Panc1 (cell line): ENCODE measurements at regions not wholly inside any gene's neighbourhood (a gene's known extent, or its start where the extent isn't known, plus 50 kb on each side); places are given as distances from the start of the nearest gene placed in this dataset.

ENCODE experiments used
- ATAC-seq: fragments of 200-7000 bp; cut with Tn5 transposase; 2 replicates; pipeline ENCODE4 v1.9.1; 2020; ENCODE audit warnings: mild to moderate bottlenecking, moderate library complexity
- BruUV-seq: library from RNA; stranded (reverse); fragments of 400-500 nt; replicated peaks from 2 replicates; lab custom pipeline; 2021; lab: Mats Ljungman, UMichigan
- CTCF ChIA-PET: fragments of 300-600 bp; sonication (Branson Sonifier 250); formaldehyde crosslinking; loops from one replicate; lab custom pipeline; 2022; ENCODE audit warnings: antibody characterized with exemption; lab: Charles Lee
- POLR2A ChIA-PET: fragments of 300-600 bp; sonication (Branson Sonifier 250); formaldehyde crosslinking; loops from one replicate; lab custom pipeline; 2022; ENCODE audit warnings: antibody characterized with exemption; lab: Charles Lee
- DNase-seq: peaks from one replicate; pipeline ENCODE4 v3.0.0-alpha.2; 2010; ENCODE audit warnings: low read depth, low spot score
- H3K27ac ChIP-seq: 2 replicates; pipeline ENCODE4 v1.5.1; 2011; ENCODE audit warnings: mild to moderate bottlenecking, low read length, inconsistent platforms
- H3K27me3 ChIP-seq: fragments of 200-500 bp; sonication (Bioruptor generic); 2 replicates; pipeline ENCODE4 v1.6.0; 2014; ENCODE audit warnings: low read length, inconsistent platforms; ENCODE audit not compliant: control insufficient read depth, insufficient read depth
- H3K36me3 ChIP-seq: fragments of 200-500 bp; sonication (Bioruptor generic); 2 replicates; pipeline ENCODE4 v1.5.1; 2014; ENCODE audit warnings: inconsistent platforms, mild to moderate bottlenecking, low read length, moderate library complexity; ENCODE audit not compliant: control insufficient read depth, insufficient read depth
- H3K4me1 ChIP-seq: 2 replicates; pipeline ENCODE4 v1.5.1; 2011; ENCODE audit warnings: inconsistent platforms, mild to moderate bottlenecking, low read length, moderate library complexity; ENCODE audit not compliant: control insufficient read depth, insufficient read depth
- H3K4me3 ChIP-seq, 2 experiments: 2 replicates each; pipeline ENCODE4 v1.5.1; 2011 to 2012; ENCODE audit warnings: low read depth in 2 of 2, low read length in 2 of 2, mild to moderate bottlenecking in 2 of 2, inconsistent platforms in 1 of 2, moderate library complexity in 1 of 2
- H3K9me3 ChIP-seq: fragments of 200-500 bp; sonication (Bioruptor generic); 2 replicates; pipeline ENCODE4 v1.5.1; 2014; ENCODE audit warnings: low read depth, mild to moderate bottlenecking, inconsistent platforms, low read length, moderate library complexity; ENCODE audit not compliant: control insufficient read depth, insufficient read depth
- POLR2AphosphoS5 ChIP-seq: IDR thresholded peaks from 2 replicates; pipeline ENCODE4 v1.6.1; 2012; ENCODE audit warnings: mild to moderate bottlenecking, low read depth, low read length, moderate library complexity
- REST ChIP-seq, 2 experiments: IDR thresholded peaks; 2 replicates each; pipeline ENCODE4 v1.6.1; 2011 to 2012; ENCODE audit warnings: low read depth in 2 of 2, control low read depth in 1 of 2, low read length in 1 of 2, mild to moderate bottlenecking in 1 of 2, moderate library complexity in 1 of 2; ENCODE audit not compliant: insufficient read depth in 1 of 2
- SIN3A ChIP-seq: IDR thresholded peaks from 2 replicates; pipeline ENCODE4 v1.6.1; 2012; ENCODE audit warnings: low read depth, mild to moderate bottlenecking, low read length, moderate library complexity, borderline replicate concordance; ENCODE audit not compliant: insufficient read depth
- TCF7L2 ChIP-seq: IDR thresholded peaks from 2 replicates; pipeline ENCODE4 v1.6.1; 2011; ENCODE audit warnings: mild to moderate bottlenecking, low read depth, low read length, inconsistent platforms
- in situ Hi-C: cut with HindIII; loops from 2 replicates; pipeline ENCODE4 v1.10.0; 2016; ENCODE audit warnings: low sequenced_read_pairs, low pct_unique_long_range_greater_than_20kb
- intact Hi-C: fragments of 100-400 bp; cut with micrococcal nuclease; formaldehyde crosslinking; loops from one replicate; pipeline ENCODE4 v1.10.0; 2022; ENCODE audit not compliant: unreplicated experiment
- TF ChIP-seq, protein P1 (sequence below): fragments of 450-650 bp; IDR thresholded peaks from 2 replicates; pipeline ENCODE4 v1.5.1; 2017; ENCODE audit warnings: mild to moderate bottlenecking

GRCh38 chr5:117326997-117327396 is 752.4 kb upstream of the SEMA6A start:
- DNase-seq, result no peak
- no peak for ATAC-seq
- no peak overlapping the region for H3K4me3 ChIP-seq
- in situ Hi-C loops, result no loop called here
- intact Hi-C loops, result no loop called here
- H3K36me3 ChIP-seq, result no peaks in the 10 kb centered on the region
- POLR2A ChIA-PET, result no interaction called here
- CTCF ChIA-PET, result no interaction called here
- no peaks in the 10 kb centered on the region for H3K9me3 ChIP-seq
- TF ChIP-seq REST (IDR thresholded peaks at IDR 0.05; ENCODE audit: insufficient read depth in 1 of 2, low read depth in 2 of 2, low read length in 1 of 2) (no peak), SIN3A (no peak), TCF7L2 (no peak), POLR2AphosphoS5 (no peak)
- TF ChIP-seq, protein P1, sequence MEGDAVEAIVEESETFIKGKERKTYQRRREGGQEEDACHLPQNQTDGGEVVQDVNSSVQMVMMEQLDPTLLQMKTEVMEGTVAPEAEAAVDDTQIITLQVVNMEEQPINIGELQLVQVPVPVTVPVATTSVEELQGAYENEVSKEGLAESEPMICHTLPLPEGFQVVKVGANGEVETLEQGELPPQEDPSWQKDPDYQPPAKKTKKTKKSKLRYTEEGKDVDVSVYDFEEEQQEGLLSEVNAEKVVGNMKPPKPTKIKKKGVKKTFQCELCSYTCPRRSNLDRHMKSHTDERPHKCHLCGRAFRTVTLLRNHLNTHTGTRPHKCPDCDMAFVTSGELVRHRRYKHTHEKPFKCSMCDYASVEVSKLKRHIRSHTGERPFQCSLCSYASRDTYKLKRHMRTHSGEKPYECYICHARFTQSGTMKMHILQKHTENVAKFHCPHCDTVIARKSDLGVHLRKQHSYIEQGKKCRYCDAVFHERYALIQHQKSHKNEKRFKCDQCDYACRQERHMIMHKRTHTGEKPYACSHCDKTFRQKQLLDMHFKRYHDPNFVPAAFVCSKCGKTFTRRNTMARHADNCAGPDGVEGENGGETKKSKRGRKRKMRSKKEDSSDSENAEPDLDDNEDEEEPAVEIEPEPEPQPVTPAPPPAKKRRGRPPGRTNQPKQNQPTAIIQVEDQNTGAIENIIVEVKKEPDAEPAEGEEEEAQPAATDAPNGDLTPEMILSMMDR, result no peak
- H3K4me1 ChIP-seq, result no peaks in the 10 kb centered on the region
- H3K27ac ChIP-seq, result no peak overlapping the region
- BruUV-seq, result no TSS peak
- H3K27me3 ChIP-seq, result no peaks in the 10 kb centered on the region

DNA sequence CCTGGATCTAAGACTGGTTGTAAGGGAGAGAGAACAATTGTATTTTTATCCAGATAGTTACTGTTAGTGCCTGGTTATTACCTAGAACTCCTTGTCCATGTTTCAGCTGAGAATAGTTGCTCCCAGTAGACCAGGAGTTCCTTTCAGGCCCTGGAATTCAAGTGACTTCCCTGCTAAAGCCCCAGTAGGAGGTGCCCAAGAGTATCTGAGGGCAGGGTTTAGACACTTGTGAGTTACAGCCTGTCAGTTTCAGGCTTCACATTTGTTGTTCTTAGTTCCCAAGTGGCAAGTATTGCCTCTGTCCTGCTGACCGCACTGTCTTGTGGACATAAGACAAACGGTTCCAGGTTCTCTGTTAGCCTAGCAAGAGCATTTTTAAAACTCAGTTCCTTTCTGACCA is 743.9 kb upstream of the SEMA6A start:
- ChIA-PET POLR2A (no interaction called here), CTCF (no interaction called here)
- Histone ChIP-seq H3K9me3 (no peaks in the 10 kb centered on the region), H3K36me3 (no peaks in the 10 kb centered on the region), H3K4me3 (no peak overlapping the region), H3K27me3 (no peaks in the 10 kb centered on the region), H3K4me1 (no peaks in the 10 kb centered on the region), H3K27ac (no peak overlapping the region)
- ATAC-seq, result no peak
- in situ Hi-C loops (no loop called here), intact Hi-C loops (no loop called here)
- DNase-seq, result no peak
- BruUV-seq, result no TSS peak
- TF ChIP-seq TCF7L2 (no peak), POLR2AphosphoS5 (no peak), SIN3A (no peak), REST (IDR thresholded peaks at IDR 0.05; ENCODE audit: insufficient read depth in 1 of 2, low read depth in 2 of 2, low read length in 1 of 2) (no peak)
- TF ChIP-seq, protein P1, result no peak
